HG02852 (cell line): ENCODE measurements at regions not wholly inside any gene's neighbourhood (a gene's known extent, or its start where the extent isn't known, plus 50 kb on each side); places are given as distances from the start of the nearest gene placed in this dataset.

Source experiments
- ATAC-seq: cut with Tn5 transposase; IDR thresholded peaks from one replicate; pipeline ENCODE4 v1.9.1; 2021; ENCODE audit warnings: mild to moderate bottlenecking, moderate library complexity; ENCODE audit not compliant: unreplicated experiment

DNA sequence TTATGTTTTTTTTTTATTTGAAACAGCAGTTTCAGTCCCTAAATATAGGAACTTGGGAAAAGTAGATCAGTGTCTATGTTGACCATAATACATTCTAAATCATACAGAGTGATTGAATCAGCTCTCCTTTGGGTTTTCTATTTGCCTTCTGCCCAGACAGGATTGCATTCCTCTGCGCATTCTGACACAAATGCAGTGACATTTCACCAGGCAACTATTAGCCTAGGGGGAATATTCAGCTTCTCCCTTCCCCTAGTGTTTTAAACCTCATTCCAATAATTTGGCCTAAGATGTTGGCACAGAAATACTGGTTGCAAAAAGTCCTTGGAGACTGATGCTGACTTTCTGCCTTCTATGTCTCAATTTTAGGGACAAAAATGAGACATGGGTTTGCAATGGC, 172.8 kb downstream of the PTGER3 start:
- no peak for ATAC-seq

DNA sequence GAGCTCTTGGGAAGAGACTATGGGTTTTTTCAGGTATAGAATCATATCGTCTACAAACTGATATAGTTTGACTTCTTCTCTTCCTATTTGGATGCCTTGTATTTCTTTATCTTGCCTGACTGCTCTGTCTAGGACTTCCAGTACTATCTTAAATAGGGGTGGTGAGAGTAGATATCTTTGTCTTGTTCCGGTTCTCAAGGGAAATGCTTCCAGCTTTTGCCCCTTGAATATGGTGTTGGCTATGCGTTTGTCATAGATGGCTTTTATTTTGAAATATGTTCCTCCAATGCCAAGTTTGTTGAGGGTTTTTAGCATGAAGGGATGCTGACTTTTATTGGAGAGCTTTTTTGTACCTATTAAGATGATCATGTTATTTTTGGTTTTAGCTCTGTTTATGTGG, 170.3 kb downstream of the PTGER3 start:
- ATAC-seq, result no peak

DNA sequence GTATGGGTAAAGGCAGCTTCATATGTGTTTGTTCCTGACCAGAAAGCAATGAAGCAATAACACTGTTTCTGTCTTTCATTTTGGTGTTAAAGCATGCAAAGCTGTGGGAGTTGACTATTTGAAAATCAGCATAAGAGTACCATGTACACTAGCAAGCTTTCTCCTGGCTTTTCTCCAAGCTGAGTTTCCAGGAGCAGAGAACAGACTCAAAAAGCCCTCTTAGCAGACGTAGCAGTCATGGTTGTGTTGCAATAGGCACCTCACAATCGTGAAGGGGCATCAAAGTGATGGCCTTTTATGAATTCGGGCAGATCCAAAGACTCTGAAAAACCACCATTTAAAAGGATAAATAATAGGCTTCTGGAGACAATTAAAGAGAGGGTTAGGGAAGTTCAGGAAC, 159.7 kb downstream of the PTGER3 start:
- ATAC-seq, result no peak

DNA sequence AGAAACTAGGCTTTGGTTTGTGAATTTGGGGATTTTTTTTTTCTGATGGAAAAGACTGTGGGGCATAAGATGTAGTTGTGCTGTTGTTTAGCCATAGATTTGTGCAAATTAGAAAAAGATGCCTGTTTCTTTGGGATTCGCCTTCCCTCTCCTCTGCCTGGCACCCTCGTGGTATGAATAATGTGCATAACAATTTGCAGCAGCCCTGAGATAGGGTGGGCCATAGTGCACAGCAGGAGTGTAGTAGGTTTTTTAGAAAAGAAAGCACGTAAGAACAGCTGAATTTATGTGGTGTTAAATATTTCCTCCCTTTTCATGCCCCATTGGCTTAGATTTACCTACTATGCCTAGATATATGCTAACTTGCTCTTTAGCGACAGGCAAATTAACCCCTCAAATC, 158.9 kb downstream of the PTGER3 start:
- ATAC-seq, result no peak

DNA sequence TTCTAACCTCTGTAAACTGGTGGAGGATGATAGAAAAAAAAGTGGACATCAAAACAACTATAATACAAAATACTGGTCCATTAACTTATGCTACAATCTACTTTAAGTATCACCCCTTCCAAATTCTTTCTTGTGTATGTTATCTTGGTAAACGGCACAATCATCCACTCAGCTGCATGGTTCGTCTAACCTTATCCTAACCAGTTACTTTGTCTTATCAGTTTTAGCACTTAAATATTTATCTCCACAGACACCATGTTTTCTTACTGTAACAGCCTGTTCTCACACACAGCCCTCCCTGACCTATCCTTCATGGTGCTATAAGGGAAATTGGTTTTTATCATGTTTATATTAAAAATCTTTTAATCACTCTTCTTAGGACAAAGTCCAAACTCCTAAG, 157.2 kb downstream of the PTGER3 start:
- no peak for ATAC-seq

DNA sequence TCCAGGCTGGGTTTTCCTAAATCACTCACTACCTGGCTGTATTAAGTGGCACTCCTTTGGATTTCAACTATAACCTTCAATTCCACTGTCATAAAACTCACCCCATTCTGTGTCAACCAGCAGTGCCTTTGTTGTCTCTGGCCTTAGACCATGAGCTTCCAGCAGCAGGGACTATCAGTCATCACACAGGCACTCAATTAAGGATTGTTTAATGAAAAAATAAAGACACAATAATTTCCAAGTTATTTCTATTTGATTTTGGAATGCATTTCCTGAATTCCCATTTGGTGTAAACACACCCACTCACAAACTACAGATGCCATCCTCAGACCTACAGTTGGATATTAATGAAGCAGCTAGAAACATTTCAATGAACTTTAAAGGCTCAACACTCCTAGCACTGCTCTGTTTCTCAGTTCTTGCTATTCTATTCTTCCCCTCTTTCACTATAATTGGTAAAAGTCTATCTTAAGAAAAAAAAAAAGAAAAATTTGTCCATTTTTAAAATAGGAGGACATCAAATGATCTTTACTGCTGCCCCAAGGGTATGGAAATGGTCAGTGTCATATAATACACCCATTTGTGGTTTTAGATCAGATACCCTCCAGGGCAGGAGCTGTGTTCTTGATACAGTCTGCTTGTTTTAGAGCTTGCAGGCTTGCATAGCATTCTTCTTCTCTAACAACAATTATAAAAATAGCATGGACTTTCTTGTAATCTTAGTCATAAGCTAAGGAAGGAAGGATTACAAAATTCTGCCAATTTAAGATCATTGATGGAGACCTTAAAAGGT, 156.4 kb downstream of the PTGER3 start:
- ATAC-seq, result no peak

DNA sequence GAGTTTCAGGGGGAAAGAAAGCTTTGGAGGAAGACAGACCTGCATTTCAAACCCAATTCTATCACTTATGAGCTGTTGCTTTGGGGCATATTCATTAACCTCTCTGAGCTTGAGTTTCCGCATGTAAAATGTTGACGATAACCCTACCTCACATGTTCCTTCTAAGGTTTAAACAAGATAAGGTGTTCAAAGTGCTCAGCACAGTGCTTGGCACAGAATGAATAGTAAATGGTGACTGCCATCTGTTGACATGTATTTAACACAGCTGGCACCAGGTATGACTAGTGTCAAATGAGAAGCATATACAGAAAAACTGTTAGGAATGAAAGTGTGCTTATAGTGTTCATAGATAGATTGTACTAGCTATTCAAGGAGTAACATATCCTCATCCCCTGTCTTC, 155.5 kb downstream of the PTGER3 start:
- no peak for ATAC-seq

DNA sequence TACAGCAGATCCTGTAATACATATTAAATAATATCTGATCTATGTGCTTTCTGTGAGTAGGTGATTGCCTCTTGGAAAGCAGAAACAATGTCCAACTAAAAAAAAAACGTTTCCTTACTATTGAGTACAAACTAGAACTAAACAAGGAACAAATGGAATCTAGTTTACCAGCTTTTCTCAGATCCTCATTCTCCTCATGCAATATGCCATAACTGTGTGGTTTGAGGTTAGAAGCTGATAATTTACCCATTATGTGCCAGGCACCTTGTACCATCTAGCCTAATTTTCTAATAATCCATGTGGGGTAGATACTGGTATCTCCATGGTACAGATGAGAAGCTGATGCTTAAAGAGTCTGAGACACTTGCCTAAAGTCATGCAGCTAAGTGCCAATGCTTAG, 154.7 kb downstream of the PTGER3 start:
- no peak for ATAC-seq

DNA sequence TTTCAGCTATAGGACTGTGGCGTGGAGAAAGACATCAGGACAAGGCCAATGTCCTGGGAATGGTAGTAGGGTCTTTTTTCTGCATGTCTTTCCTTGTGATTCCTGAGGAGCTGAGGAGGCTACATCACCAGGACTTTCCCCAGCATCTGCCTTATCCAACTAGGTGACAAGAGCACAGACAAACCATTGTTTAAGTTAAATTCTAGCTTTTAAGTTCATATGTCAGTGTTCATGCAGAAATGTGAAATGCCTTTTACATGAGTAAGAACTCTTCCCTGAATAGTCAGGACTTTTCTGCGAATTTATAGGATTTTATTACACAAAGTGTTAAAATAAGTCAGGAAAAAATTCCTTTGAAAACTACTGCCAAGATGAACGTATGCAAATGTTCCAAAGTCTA, 154.2 kb downstream of the PTGER3 start:
- no peak for ATAC-seq

DNA sequence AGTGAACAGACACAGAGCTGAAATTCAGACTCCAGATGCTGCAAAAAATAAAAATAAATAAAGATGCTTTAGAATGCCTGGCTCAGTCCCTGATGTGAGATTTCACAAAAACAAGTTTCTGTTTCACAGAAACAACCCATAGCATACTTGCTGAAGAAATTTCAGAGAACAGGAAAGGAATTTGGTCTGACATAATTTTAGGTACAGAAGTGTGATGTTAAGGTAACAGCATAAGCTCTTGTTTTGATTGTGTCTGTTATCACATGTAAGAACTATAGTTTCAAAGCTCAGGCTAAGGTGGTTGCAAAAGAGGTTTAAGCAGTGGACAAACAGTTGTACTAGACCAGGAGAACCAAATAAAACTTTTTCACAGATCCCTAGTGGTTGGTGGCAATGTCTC, 152.1 kb downstream of the PTGER3 start:
- no peak for ATAC-seq

DNA sequence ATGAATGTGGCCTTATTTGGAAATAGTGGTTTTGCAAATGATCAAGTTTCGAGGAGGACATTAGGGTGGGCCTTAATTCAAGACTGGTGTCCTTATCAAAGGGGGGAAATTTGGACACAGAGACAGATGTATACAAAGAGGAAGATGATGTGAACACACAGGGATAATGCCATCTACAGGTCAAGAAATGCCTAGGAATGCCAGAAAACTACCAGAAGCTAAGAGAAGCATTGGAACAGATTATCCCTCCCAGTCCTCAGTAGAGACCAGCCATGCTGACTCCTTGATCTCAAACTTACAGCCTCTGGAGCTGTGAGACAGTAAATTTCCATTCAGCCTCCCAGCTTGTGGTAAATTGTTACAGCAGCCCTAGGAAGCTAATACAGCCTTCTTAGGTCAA, 151.4 kb downstream of the PTGER3 start:
- ATAC-seq, result no peak

DNA sequence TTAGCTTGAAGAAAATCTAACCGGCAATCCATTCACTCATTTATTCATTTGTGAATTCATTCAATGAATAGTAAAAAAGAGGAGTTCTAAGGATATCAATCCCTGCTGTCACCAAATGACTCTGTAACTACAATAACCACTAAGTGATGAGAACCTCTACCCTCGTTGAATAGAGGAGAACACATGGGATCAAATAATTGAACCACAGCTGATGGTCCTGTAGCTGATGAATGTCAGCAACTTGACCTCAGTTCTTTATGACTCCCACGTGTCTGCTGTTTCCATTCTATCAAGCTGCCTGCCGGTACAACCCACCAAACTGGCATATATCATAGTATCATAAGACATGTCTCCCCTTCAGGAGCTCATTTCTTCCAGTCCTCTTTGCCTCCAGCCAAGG, 150.3 kb downstream of the PTGER3 start:
- no peak for ATAC-seq

DNA sequence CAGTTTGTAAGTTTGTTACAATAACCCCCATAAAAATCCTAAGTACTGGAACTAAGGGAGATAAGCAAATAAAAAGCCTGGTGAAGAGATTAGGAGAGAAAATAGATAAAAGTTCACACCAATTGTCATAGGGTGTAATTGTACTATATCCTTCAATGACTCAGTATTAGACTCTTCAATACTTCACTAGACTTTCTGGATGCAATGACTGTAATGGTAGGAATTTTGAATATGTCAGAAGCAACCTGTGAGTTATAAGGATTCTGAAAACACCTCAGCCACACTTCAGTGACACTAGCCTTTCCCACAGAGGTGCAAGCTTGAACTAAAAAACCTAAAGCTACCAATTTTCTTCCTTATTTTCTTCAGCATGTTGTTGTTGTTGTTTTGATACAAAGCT, 147.9 kb downstream of the PTGER3 start:
- ATAC-seq, result no peak

DNA sequence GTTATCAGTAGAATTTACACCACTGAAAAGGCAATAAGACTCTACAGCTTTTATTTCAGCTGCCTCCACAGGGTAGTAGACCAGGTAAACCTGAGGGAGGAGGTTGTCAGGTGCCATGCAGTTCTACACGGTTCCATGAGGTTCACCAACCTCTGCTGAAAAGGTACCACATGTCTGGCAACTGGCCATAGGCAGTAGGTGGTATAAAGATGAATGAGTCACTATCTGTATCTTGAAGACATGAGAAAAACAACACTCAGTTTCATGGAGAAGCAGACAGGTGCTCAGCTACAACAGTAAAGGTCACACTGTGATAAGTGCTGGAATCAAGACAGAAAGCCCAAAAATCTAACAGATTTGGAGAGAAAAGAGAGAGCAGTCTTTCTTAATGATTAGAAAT, 145.4 kb downstream of the PTGER3 start:
- ATAC-seq, result no peak

DNA sequence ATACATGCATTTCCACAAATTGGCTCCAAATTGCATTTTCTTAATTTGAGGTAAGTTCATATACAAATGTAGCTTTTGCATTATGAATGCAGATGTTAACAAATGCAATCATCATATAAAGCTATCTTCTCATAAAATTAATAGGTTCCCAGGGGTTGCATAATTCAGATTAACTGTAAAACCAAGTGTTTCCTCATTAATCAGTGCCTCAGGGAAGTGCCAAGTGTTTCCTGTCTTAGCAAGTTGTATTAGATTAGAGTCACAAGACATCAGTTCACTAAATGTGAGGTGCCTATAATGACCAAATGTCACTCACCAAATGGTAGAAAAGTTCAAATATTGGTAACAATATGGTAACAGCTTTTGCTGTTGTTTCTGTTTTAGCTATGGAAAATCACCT, 140.8 kb downstream of the PTGER3 start:
- ATAC-seq, result no peak

DNA sequence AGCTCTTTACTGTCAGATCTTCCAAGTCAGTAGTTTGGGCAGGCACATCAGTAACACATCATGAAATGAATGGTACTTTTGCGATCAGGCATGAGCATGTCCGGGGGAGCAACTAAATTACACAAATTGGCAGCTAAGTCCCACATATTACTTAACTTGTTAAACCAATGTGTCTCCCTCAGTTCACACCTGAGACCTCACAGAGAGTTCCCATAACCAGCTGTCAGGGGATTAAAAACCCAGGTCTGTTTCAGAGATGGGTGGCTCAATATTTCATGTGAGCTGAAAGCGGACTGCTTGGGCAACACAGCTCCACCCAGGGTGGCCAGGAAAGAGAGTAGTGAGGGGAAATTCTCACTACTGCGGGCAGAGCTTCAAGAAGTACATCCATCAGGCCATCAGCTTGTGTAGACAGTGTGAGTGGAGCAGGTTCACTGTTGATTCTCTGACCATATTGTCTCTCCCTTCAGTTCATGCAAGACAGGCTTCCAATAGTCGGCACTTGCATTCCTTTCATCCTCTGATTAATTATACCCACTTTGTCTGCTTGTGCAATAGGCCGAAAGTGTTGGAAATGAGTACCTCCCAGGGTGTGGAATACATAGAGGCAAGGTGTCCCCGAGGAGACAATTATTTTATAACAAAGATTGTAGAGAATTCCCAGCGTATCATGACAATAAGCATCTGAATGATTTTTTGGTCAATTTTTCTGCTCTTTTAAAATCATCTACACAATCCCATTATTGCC, 139.9 kb downstream of the PTGER3 start:
- ATAC-seq, result no peak

DNA sequence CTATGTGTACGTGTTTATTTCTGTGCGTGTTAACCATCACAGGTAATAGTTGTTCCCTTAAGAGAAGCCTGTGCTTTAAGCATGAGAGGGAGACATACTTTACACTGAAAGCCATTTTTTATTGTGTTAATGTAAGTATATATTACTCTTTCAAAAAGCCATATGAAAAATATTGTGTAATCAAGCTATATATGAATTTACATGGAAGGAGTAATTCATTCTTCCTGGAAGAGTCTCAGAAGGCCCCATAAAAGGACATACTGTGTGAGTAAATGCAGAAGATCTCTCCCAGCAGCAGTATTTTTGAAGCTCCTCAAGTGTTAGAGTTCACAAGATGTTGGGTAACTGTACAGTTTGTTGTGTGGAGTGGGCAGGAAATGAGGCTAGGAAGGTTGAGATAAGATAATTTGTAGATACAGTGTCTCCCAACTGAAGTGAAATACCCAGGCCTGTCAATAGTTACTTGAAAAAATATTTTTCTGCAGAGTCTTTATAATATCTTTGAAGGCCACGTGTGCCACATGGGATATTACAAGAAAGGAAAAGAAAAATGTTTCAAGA, 138.3 kb downstream of the PTGER3 start:
- ATAC-seq, result no peak

DNA sequence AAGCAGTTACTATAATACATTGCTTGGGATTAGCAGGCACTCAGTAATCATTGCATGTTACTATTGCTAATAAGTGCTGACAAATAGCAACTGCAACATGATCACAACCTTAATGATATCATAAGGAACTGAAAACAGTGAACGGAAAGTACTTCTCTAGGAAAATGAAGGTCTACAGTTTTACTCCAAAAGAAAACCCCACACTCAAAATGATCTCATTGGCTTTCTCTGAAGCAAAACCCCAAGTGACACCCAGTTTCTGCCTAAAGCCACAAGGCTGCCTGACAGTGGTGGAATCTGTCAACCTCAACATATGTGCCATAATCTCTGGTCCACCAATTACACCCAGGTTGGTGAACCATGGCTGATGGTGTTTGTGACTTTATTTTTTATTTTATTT, 137.6 kb downstream of the PTGER3 start:
- peak; percentile 69 for ATAC-seq

DNA sequence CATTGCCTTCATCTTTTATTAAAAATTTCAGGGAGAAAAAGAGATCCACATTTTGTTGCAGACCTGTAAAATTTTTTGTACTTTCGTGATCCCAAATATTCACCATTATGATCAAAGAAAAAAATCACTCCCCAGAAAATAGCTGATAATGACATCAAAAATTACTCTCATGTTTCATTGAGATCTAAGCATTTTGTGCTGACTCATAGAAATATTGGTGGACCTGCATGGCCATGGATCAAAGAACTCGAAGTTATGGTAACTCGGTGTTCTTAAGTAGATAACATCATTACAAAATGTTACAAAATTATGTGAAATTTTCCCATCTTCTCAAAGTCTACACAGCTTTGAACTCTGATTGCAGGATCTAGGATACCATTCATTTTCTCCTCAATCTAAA, 135.8 kb downstream of the PTGER3 start:
- ATAC-seq, result no peak

DNA sequence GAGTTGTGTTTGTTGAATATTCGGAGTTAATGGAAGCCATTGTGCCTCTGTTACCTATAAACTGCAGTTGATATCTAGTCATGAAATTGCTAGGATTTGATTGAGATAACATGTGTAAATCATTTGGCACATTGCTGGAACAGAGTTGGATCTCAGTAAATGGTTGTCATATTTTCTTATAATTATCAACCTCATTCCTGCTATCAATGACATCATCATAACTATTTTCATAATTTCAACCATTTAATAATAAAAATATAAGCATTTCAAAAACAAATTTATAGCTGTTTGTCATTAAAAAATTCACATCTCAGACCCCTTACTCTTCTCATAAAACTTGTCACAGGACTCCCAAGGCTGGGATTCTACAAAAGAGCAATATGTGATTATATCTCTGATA, 133.4 kb downstream of the PTGER3 start:
- no peak for ATAC-seq

DNA sequence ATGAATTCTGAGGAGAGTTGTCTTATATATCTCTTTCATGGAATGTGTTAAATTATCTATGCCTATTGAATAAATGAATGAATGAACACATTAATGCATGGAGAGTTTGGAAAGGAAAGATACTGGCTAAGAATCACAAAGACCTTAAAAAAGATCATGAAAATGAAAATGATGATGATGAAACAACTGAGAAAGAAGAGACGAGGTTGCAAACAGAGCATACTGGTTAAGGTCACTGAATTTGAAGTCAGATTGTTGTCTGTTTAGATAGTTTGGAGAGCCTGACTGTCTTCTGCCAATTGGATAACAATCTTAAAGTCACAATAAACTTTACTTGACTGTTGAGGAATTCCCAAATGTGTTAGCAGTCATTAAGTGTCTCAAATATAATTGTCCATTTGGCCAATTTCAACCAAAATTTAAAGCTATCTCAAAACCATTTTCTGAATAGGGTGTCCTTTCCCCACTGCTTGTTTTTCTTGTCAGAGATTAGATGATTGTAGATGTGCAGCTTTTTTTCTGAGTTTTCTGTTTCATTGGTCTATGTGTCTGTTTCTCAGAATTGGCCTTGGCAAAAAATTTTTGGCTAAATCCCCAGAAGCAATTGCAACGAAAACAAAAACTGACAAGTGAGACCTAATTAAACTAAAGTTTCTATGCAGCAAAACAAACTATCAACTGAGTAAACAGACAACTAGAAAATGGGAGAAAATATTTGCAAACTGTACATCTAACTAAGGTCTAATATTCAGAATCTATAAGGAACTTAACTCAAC, 132.2 kb downstream of the PTGER3 start:
- no peak for ATAC-seq

DNA sequence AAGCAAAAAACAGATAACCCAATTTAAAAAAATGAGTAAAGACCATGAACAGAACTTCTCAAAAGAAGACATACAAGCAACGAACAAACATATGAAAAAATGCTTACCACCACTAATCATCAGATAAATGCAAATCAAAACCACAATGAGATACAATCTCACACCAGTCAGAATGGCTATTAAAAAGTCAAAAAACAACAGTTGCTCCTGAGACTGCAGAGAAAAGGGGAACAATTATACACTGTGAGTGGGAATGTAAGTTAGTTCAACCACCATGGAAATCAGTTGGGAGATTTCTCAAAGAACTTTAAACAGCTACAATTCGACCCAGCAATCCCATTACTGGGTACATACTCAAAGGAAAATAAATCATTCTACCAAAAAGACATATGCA, 131.6 kb downstream of the PTGER3 start:
- ATAC-seq, result no peak
